WERI-Rb-1 (cell line): ENCODE measurements at regions not wholly inside any gene's neighbourhood (a gene's known extent, or its start where the extent isn't known, plus 50 kb on each side); places are given as distances from the start of the nearest gene placed in this dataset.

Experiments
- DNase-seq: peaks from one replicate; pipeline ENCODE4 v3.0.0-alpha.2; 2020
- H3K27ac ChIP-seq: fragments of 250-450 bp; sonication (Bioruptor Pico); 2 replicates; pipeline ENCODE4 v1.5.1; 2020; ENCODE audit warnings: mild to moderate bottlenecking, moderate library complexity
- H3K27me3 ChIP-seq: fragments of 250-450 bp; sonication (Bioruptor Pico); 2 replicates; pipeline ENCODE4 v1.5.1; 2021; ENCODE audit warnings: mild to moderate bottlenecking, low read depth, moderate library complexity; ENCODE audit not compliant: insufficient read depth, severe bottlenecking
- H3K36me3 ChIP-seq: fragments of 250-450 bp; sonication (Bioruptor Pico); 2 replicates; pipeline ENCODE4 v1.5.1; 2020; ENCODE audit warnings: mild to moderate bottlenecking, moderate library complexity
- H3K4me3 ChIP-seq: 2 replicates; pipeline ENCODE4 v1.5.1; 2011; ENCODE audit warnings: low read depth, mild to moderate bottlenecking, control low read depth, low read length
- H3K9me3 ChIP-seq: fragments of 250-450 bp; sonication (Bioruptor Pico); 2 replicates; pipeline ENCODE4 v1.5.1; 2021; ENCODE audit warnings: mild to moderate bottlenecking, moderate library complexity; ENCODE audit not compliant: severe bottlenecking
- TF ChIP-seq, protein P1 (sequence below): IDR thresholded peaks from 2 replicates; pipeline ENCODE4 v1.5.1; 2011; ENCODE audit warnings: low read depth, mild to moderate bottlenecking, control low read depth, inconsistent platforms, low read length

GRCh38 chr2:209046163-209046562, 377.7 kb upstream of the MAP2 start:
- H3K9me3 ChIP-seq: no peaks in the 10 kb centered on the region
- no peak overlapping the region for H3K27ac ChIP-seq
- H3K36me3 ChIP-seq: no peaks in the 10 kb centered on the region
- TF ChIP-seq, protein P1, sequence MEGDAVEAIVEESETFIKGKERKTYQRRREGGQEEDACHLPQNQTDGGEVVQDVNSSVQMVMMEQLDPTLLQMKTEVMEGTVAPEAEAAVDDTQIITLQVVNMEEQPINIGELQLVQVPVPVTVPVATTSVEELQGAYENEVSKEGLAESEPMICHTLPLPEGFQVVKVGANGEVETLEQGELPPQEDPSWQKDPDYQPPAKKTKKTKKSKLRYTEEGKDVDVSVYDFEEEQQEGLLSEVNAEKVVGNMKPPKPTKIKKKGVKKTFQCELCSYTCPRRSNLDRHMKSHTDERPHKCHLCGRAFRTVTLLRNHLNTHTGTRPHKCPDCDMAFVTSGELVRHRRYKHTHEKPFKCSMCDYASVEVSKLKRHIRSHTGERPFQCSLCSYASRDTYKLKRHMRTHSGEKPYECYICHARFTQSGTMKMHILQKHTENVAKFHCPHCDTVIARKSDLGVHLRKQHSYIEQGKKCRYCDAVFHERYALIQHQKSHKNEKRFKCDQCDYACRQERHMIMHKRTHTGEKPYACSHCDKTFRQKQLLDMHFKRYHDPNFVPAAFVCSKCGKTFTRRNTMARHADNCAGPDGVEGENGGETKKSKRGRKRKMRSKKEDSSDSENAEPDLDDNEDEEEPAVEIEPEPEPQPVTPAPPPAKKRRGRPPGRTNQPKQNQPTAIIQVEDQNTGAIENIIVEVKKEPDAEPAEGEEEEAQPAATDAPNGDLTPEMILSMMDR: no peak
- no peaks in the 10 kb centered on the region for H3K27me3 ChIP-seq
- no peak for DNase-seq
- no peak overlapping the region for H3K4me3 ChIP-seq

DNA sequence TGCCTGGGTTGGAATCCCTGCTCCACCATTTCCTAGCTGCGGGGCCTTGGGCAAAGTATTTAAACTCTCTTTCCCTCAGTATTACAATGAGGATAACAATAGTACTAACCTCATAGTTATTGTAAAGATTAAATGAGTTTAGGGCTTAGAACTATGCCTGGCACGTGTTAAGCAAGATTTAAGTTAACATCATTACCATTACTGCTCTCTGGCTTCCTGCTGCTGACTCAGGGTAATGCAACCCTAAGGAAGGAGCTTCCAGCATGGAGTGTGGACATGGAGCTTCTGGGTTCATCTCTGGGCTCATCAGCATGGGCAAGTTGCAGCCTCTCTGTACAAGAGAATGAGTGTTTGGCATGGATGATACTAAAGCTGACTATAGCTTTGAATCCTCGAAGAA, 374.2 kb upstream of the MAP2 start:
- TF ChIP-seq, protein P1: no peak

DNA sequence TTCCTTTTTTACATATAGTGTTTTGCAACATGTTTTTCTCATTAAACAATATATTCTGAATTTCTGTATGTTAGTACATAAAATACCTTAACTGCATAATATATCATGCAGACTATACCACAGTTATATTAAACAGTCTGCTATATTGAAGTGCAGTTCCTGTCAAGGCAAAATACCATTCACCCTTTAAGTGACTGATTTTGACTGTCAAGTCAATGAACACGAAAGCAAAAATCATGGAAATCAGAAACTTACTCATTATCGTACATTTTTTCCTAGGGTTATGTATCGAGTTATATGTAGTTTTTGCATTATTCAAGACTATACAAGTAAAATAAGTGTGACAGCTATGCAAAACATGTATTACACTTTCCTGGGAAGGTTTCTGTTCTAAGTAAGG, 361.6 kb upstream of the MAP2 start:
- TF ChIP-seq, protein P1: no peak

More for the DNA sequence above, 374.2 kb upstream of the MAP2 start:
- no peak overlapping the region for H3K4me3 ChIP-seq
- DNase-seq: no peak
- H3K27me3 ChIP-seq: no peaks in the 10 kb centered on the region
- no peaks in the 10 kb centered on the region for H3K9me3 ChIP-seq
- H3K27ac ChIP-seq: no peak overlapping the region
- H3K36me3 ChIP-seq: no peaks in the 10 kb centered on the region

DNA sequence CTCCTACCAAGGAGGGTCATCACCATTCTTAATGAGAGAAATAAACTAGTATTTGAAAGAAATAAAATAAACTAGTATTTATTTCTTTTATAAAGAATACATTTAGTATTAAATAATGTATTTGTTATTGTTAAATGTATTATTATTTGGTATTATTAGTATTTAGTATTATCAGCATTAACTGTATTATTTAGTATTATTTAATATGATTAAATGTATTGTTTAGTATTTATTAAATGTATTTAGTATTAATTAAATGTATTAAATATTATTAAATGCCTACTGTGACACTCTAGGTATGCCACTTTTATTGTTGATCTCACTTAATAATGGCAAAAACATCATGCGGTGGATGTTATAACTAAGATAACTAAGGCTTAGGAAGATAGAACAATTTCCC, 353.6 kb upstream of the MAP2 start:
- Histone ChIP-seq H3K27me3 (no peaks in the 10 kb centered on the region), H3K36me3 (no peaks in the 10 kb centered on the region), H3K9me3 (no peaks in the 10 kb centered on the region), H3K27ac (no peak overlapping the region), H3K4me3 (no peak overlapping the region)
- DNase-seq: no peak
- TF ChIP-seq, protein P1: no peak

More for the DNA sequence above, 361.6 kb upstream of the MAP2 start:
- no peaks in the 10 kb centered on the region for H3K9me3 ChIP-seq
- DNase-seq: no peak
- H3K27me3 ChIP-seq: no peaks in the 10 kb centered on the region
- H3K36me3 ChIP-seq: no peaks in the 10 kb centered on the region
- H3K4me3 ChIP-seq: no peak overlapping the region
- H3K27ac ChIP-seq: no peak overlapping the region

DNA sequence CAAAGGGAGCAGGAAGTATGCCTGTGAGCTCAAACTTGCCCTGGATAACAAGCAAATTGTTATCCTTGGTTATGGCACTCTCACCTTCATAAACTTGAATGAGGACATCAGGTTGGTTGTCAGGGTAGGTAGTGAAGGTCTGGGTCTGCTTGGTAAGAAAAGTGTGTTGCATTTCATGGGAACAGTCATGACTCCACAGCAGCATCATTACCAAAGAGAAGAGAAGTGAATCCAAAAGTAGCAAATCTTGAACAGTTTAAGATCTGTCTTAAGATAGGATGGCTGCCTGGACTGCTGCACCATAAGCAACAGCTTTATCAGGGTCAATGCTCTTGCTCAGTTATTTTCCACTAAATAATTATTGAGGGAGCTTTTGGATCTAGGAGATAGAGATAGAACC, 350.7 kb upstream of the MAP2 start:
- no peak for DNase-seq
- Histone ChIP-seq H3K36me3 (no peaks in the 10 kb centered on the region), H3K9me3 (no peaks in the 10 kb centered on the region), H3K4me3 (no peak overlapping the region), H3K27ac (no peak overlapping the region), H3K27me3 (no peaks in the 10 kb centered on the region)
- TF ChIP-seq, protein P1: no peak

DNA sequence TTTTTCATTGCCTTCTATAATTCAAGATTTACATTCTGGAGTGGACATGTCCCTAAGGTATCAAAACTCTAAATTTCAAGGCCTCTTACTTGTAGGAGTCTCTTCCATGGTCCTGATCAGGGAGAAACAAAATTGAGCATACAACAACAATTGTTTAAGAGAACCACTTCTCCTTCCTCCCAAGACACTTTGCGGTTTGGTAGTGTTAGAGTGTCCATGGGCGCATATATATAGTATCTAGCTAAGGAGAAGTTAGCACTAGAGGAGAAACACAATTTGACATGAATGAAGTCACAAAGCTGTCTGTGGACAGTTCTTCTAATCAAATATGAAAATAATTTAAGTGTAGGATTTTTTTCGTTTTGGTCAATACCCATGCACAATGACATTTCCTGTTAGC, 349.1 kb upstream of the MAP2 start:
- H3K27me3 ChIP-seq: no peaks in the 10 kb centered on the region
- H3K9me3 ChIP-seq: no peaks in the 10 kb centered on the region
- no peak overlapping the region for H3K27ac ChIP-seq
- no peaks in the 10 kb centered on the region for H3K36me3 ChIP-seq
- TF ChIP-seq, protein P1: no peak
- no peak for DNase-seq
- no peak overlapping the region for H3K4me3 ChIP-seq
